HL-60 (cell line): ENCODE measurements at regions not wholly inside any gene's neighbourhood (a gene's known extent, or its start where the extent isn't known, plus 50 kb on each side); places are given as distances from the start of the nearest gene placed in this dataset.

Experiments
- GABPA ChIP-seq: IDR thresholded peaks from 2 replicates; pipeline ENCODE4 v1.6.1; 2012; ENCODE audit warnings: low read depth
- POLR2AphosphoS5 ChIP-seq: IDR thresholded peaks from 2 replicates; pipeline ENCODE4 v1.6.1; 2012; ENCODE audit warnings: low read depth
- SPI1 ChIP-seq: IDR thresholded peaks from 2 replicates; pipeline ENCODE4 v1.6.1; 2012; ENCODE audit warnings: low read depth, mild to moderate bottlenecking, borderline replicate concordance
- TF ChIP-seq, protein P1 (sequence below): IDR thresholded peaks from 2 replicates; pipeline ENCODE4 v1.6.1; 2012; ENCODE audit warnings: low read depth; ENCODE audit not compliant: insufficient replicate concordance
- TF ChIP-seq, protein P2 (sequence below): IDR thresholded peaks from one replicate; pipeline ENCODE4 v1.5.1; 2011; ENCODE audit warnings: low read length, control low read depth, inconsistent platforms; ENCODE audit not compliant: insufficient read depth

DNA sequence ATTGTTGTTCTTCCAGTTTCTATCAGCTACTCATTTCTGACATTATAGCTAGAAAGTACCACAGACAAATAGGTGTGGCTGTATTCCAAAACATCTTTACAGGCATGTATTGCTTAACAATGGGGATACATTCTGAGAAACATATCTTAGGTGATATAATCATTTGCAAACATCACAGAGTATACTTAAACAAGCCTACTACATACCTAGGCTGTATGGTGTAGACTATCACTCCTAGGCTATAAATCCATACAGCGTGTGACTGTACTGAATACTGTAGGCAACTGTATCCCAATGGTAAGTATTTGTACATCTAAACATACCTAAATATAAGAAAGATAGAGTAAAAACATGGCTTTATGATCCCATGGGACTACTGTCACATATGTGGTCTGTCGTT lies 231.8 kb downstream of the ETS1 start:
- TF ChIP-seq, protein P1, sequence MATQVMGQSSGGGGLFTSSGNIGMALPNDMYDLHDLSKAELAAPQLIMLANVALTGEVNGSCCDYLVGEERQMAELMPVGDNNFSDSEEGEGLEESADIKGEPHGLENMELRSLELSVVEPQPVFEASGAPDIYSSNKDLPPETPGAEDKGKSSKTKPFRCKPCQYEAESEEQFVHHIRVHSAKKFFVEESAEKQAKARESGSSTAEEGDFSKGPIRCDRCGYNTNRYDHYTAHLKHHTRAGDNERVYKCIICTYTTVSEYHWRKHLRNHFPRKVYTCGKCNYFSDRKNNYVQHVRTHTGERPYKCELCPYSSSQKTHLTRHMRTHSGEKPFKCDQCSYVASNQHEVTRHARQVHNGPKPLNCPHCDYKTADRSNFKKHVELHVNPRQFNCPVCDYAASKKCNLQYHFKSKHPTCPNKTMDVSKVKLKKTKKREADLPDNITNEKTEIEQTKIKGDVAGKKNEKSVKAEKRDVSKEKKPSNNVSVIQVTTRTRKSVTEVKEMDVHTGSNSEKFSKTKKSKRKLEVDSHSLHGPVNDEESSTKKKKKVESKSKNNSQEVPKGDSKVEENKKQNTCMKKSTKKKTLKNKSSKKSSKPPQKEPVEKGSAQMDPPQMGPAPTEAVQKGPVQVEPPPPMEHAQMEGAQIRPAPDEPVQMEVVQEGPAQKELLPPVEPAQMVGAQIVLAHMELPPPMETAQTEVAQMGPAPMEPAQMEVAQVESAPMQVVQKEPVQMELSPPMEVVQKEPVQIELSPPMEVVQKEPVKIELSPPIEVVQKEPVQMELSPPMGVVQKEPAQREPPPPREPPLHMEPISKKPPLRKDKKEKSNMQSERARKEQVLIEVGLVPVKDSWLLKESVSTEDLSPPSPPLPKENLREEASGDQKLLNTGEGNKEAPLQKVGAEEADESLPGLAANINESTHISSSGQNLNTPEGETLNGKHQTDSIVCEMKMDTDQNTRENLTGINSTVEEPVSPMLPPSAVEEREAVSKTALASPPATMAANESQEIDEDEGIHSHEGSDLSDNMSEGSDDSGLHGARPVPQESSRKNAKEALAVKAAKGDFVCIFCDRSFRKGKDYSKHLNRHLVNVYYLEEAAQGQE, result no peak
- TF ChIP-seq, protein P2, sequence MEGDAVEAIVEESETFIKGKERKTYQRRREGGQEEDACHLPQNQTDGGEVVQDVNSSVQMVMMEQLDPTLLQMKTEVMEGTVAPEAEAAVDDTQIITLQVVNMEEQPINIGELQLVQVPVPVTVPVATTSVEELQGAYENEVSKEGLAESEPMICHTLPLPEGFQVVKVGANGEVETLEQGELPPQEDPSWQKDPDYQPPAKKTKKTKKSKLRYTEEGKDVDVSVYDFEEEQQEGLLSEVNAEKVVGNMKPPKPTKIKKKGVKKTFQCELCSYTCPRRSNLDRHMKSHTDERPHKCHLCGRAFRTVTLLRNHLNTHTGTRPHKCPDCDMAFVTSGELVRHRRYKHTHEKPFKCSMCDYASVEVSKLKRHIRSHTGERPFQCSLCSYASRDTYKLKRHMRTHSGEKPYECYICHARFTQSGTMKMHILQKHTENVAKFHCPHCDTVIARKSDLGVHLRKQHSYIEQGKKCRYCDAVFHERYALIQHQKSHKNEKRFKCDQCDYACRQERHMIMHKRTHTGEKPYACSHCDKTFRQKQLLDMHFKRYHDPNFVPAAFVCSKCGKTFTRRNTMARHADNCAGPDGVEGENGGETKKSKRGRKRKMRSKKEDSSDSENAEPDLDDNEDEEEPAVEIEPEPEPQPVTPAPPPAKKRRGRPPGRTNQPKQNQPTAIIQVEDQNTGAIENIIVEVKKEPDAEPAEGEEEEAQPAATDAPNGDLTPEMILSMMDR, result no peak
- TF ChIP-seq POLR2AphosphoS5 (no peak), GABPA (no peak), SPI1 (no peak)
